ENCODE measurements at regions not wholly inside any gene's neighbourhood (a gene's known extent, or its start where the extent isn't known, plus 50 kb on each side); places are given as distances from the start of the nearest gene placed in this dataset.

- no peaks in the 10 kb centered on the region for H3K36me3 ChIP-seq
- TF ChIP-seq, protein P1, sequence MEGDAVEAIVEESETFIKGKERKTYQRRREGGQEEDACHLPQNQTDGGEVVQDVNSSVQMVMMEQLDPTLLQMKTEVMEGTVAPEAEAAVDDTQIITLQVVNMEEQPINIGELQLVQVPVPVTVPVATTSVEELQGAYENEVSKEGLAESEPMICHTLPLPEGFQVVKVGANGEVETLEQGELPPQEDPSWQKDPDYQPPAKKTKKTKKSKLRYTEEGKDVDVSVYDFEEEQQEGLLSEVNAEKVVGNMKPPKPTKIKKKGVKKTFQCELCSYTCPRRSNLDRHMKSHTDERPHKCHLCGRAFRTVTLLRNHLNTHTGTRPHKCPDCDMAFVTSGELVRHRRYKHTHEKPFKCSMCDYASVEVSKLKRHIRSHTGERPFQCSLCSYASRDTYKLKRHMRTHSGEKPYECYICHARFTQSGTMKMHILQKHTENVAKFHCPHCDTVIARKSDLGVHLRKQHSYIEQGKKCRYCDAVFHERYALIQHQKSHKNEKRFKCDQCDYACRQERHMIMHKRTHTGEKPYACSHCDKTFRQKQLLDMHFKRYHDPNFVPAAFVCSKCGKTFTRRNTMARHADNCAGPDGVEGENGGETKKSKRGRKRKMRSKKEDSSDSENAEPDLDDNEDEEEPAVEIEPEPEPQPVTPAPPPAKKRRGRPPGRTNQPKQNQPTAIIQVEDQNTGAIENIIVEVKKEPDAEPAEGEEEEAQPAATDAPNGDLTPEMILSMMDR (IDR thresholded peaks at IDR 0.05) = no peak
- DNase-seq (ENCODE audit: low spot score) = no peak
- peaks cover 8 to 12% of the 10 kb centered on the region in 2 donors for H3K27me3 ChIP-seq
- no peak overlapping the region for H3K4me3 ChIP-seq
- peaks cover 0 to 4% of the 10 kb centered on the region in 2 donors for H3K4me1 ChIP-seq
- no peak overlapping the region for H3K27ac ChIP-seq
- no peaks in the 10 kb centered on the region for H3K9me3 ChIP-seq
These were observed 58.2 kb upstream of the NKAP start for GRCh38 chrX:120001787-120002186.

GRCh38 chrX:120000490-120001246 is 57.1 kb upstream of the NKAP start:
- TF ChIP-seq, protein P1 (IDR thresholded peaks at IDR 0.05) = no peak
- no peak overlapping the region for H3K27ac ChIP-seq
- no peaks in the 10 kb centered on the region for H3K9me3 ChIP-seq
- H3K27me3 ChIP-seq = peaks cover 8 to 19% of the 10 kb centered on the region in 2 donors
- DNase-seq (ENCODE audit: low spot score) = no peak
- no peaks in the 10 kb centered on the region for H3K36me3 ChIP-seq
- H3K4me1 ChIP-seq = peaks cover 0 to 4% of the 10 kb centered on the region in 2 donors
- no peak overlapping the region for H3K4me3 ChIP-seq

- no peak overlapping the region for H3K27ac ChIP-seq
- H3K27me3 ChIP-seq = peaks cover 8 to 21% of the 10 kb centered on the region in 2 donors
- H3K4me3 ChIP-seq = no peak overlapping the region
- no peaks in the 10 kb centered on the region for H3K9me3 ChIP-seq
- DNase-seq (ENCODE audit: low spot score) = no peak
- TF ChIP-seq, protein P1 (IDR thresholded peaks at IDR 0.05) = no peak
- peaks cover 0 to 4% of the 10 kb centered on the region in 2 donors for H3K4me1 ChIP-seq
- H3K36me3 ChIP-seq = no peaks in the 10 kb centered on the region
These were observed 55.6 kb upstream of the NKAP start for GRCh38 chrX:119999087-119999634.

GRCh38 chrX:119997570-119997969 is 54.0 kb upstream of the NKAP start:
- Histone ChIP-seq H3K9me3 (no peaks in the 10 kb centered on the region), H3K4me3 (no peak overlapping the region), H3K36me3 (no peaks in the 10 kb centered on the region), H3K27me3 (peaks cover 8 to 24% of the 10 kb centered on the region in 2 donors), H3K27ac (no peak overlapping the region), H3K4me1 (peaks cover 0 to 4% of the 10 kb centered on the region in 2 donors)
- no peak for DNase-seq (ENCODE audit: low spot score)
- TF ChIP-seq, protein P1 (IDR thresholded peaks at IDR 0.05) = no peak

DNA sequence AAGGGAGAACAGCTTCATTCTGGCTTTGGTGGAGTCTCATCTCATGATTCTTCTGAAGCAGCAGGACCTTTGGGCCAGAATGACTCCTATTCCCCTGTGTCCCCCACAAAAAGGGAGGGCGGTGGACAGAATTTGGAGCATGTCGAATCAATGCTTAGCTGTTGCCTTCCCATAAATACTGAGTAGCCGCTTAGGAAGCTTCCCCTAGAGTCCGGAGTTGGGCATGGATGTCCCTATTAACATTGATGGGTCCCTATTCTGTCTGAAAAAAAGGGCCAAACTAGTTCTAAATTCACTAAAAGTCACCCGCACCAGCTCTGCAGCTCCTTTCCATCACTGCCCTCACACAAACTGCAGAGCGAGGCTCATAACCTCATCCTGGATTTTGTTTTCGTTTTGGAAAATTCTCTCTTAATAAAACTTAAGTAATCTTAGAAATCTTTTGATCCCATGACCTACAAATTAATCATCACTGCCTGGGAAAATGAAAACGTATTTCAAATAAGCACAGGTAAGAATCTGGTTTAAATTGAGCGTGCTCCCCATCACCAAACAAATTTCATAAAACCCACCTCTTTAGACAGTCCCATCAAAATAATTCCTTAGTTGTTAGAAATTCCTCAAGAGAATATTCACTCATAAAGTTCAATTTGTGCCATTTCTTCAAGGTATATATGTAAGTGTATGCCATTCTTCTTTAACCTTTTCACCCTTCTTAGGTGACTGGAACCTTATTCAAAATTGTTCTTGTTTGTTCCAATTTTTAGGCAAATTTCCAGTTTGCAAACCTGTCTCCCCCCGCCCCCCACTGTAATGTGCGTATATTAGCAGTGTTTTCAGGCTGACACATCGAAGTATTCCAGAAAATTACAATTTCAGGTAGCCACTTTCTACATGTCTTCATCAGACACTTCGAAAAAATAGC is 53.3 kb upstream of the NKAP start:
- no peak overlapping the region for H3K27ac ChIP-seq
- H3K36me3 ChIP-seq = no peaks in the 10 kb centered on the region
- no peaks in the 10 kb centered on the region for H3K9me3 ChIP-seq
- TF ChIP-seq, protein P1 (IDR thresholded peaks at IDR 0.05) = no peak
- H3K4me3 ChIP-seq = no peak overlapping the region
- no peak for DNase-seq (ENCODE audit: low spot score)
- peaks cover 15 to 24% of the 10 kb centered on the region in 2 donors for H3K27me3 ChIP-seq
- peaks cover 0 to 4% of the 10 kb centered on the region in 2 donors for H3K4me1 ChIP-seq

All from right atrium auricular region (tissue), 2 donors.